Fibroblast of the aortic adventitia (primary cell): ENCODE measurements at regions not wholly inside any gene's neighbourhood (a gene's known extent, or its start where the extent isn't known, plus 50 kb on each side); places are given as distances from the start of the nearest gene placed in this dataset.

ENCODE experiments used
- DNase-seq: peaks from one replicate; pipeline ENCODE4 v3.0.0-alpha.2; 2010; ENCODE audit warnings: low read depth
- H3K4me3 ChIP-seq: 2 replicates; pipeline ENCODE4 v1.5.1; 2011; ENCODE audit warnings: low read depth, mild to moderate bottlenecking, control low read depth, low read length, moderate library complexity
- TF ChIP-seq, protein P1 (sequence below): IDR thresholded peaks from 2 replicates; pipeline ENCODE4 v1.5.1; 2011; ENCODE audit warnings: mild to moderate bottlenecking, low read length, control low read depth, inconsistent platforms; ENCODE audit not compliant: insufficient read depth

DNA sequence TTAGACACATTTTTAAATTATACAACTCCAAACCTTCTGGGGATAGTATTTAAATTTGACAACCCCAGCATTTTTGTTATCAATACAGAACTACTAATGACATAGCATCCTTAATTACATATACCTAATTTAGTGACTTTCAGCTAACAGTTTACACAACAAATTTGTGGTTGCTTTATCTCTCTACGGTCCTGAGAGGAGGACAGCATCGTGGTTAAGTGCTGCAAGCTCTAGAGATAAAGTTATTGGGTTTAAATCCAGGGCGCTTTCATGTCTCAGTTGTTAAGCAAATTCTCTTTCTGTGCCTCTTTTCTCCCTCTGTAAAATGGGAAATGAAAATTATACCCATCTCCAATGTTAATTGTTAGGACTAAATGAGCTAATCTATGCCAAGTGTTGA, 129.3 kb downstream of the METTL4 start:
- H3K4me3 ChIP-seq: no peak overlapping the region
- DNase-seq: no peak
- TF ChIP-seq, protein P1, sequence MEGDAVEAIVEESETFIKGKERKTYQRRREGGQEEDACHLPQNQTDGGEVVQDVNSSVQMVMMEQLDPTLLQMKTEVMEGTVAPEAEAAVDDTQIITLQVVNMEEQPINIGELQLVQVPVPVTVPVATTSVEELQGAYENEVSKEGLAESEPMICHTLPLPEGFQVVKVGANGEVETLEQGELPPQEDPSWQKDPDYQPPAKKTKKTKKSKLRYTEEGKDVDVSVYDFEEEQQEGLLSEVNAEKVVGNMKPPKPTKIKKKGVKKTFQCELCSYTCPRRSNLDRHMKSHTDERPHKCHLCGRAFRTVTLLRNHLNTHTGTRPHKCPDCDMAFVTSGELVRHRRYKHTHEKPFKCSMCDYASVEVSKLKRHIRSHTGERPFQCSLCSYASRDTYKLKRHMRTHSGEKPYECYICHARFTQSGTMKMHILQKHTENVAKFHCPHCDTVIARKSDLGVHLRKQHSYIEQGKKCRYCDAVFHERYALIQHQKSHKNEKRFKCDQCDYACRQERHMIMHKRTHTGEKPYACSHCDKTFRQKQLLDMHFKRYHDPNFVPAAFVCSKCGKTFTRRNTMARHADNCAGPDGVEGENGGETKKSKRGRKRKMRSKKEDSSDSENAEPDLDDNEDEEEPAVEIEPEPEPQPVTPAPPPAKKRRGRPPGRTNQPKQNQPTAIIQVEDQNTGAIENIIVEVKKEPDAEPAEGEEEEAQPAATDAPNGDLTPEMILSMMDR: no peak

DNA sequence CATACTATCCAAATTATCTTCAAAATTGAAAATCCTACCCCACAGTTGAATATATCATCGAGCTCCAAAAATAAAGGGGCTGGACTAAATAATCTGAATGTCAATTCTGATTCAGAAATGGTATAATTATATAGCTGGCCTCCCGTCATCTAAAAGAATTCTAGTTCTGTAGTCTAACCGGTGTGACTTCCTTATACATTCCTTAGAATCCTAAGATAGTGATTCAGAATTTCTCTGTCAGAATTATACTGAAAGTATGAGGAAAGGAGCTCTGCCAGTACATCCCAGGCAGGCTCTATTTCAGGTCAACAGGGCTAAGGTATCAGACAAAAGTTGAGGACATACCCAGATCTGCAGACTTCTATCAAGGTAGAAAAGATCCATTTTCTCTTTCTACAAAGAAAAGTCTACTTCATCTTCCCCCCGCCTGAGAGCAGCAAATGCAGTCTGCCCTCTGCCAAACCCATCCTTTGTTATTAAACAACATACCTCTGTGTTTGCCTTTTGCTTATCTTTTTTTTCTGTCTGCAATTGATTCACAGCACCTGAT, 128.5 kb downstream of the METTL4 start:
- no peak overlapping the region for H3K4me3 ChIP-seq
- peak; percentile 53 for DNase-seq
- TF ChIP-seq, protein P1: no peak

DNA sequence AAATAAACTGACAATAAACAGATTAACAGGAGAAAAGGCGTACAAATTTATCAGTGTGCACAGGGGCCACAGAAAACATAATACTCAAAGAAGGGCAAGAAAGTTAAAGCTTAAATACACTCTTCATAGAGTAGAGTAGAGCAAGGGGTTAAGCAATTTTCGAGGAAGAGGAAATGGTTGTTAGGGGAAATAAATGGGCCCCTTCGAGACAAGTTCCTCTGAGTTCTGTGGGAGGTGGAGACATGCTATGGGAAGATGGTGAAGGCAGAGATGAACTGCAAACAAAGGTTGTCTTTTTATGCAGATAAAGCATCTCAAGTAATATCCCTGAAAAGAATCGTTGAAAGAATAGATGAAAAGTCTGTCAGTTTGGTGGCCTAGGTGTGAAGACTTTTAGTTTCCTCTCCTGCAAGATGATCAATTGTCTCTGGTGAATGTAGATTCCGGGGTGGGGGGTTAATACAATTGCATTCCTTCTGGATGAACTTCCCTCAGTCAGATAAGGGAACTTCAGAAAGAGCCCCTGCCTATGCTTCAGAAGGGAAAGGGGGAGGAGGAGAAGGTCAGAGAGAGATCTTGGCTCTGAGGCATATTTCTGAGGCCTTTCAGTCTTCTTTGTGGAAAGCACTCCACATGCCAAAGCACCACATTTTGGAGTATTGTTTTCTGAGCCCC, 127.0 kb downstream of the METTL4 start:
- no peak overlapping the region for H3K4me3 ChIP-seq
- DNase-seq: no peak
- TF ChIP-seq, protein P1: no peak

DNA sequence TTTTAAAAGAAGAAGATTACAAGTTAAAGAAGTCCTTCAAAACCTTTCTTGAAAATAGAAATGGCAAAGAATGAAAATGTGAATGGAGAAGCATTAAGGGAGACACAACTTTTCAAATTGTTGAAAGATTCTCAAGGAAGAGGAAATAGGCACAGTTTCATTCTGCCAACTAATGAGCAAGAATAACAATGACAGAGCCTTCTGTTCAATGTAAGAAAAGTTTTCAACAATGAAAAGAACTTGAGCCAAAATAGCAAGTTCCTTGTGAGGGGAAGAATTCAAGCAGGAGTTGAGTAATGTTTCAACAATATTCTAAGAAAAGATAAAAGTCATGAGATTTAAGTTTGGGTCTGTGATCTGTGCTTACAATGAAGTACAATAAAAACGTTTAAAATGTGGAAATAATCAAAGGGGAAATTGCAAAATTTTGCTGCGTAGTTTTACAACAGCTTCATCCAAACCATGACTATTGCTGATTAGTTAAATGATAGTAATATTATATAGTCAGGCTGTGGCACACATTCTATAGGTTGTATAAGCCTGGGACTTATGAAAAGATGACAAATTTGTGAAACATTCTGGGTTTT, 122.6 kb downstream of the METTL4 start:
- peak; percentile 97 for DNase-seq
- H3K4me3 ChIP-seq: no peak overlapping the region
- TF ChIP-seq, protein P1: no peak

DNA sequence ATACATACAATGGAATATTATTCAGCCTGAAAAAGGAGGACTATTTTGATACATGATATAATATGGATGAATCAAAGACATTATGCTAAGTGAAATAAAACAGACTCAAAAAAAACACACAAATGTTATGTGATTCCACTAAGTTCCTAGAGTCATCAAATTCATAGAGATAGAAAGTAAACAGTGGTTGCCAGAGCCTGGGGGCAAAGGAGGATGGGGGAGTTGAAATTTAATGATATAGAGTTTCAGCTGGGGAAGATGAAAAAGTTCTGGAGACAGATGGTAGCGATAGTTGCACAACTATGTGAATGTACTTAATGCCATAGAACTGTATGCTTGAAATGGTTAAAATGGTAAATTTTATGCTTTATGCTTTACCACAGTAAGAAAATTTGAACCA, 119.7 kb downstream of the METTL4 start:
- no peak for DNase-seq
- no peak overlapping the region for H3K4me3 ChIP-seq
- TF ChIP-seq, protein P1: no peak

DNA sequence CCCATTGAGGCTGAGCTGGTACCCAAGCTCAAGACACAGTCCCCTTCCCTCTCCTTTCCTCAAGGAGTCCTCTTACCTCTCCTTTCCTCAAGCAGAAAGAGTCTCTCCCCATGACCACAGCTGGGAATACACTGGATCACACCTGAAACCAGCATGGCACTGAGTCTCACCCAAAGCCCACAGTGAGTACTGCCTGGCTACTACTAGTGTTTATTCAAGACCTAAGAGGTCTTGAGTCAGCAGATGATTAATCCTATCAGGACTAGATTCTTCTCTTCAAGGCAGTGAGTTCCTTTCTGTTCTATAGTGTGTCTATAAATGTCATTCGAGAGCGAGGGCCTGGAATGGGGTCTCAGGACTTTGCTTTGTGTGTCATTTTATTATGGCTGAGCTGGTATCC, 111.4 kb downstream of the METTL4 start:
- no peak overlapping the region for H3K4me3 ChIP-seq
- DNase-seq: no peak
- TF ChIP-seq, protein P1: no peak

DNA sequence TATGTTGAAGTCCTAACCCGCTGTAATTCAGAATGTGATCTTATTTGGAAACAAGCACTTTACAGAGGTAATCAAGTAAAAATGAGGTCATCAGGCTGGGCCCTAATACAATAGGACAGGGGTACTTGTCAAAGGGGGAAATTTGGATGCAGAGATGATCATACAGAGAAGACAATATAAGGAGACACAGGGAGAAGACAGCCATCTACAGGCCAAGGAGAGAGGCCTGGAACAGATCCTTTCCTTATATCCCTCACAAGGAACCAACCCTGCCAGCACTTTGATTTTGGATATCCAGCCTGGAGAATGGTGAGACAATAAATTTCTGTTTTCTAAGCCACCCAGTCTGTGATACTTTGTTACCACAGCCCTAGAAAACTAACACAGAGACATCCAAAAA, 104.3 kb downstream of the METTL4 start:
- DNase-seq: no peak
- H3K4me3 ChIP-seq: no peak overlapping the region
- TF ChIP-seq, protein P1: no peak
